ENCODE measurements at regions not wholly inside any gene's neighbourhood (a gene's known extent, or its start where the extent isn't known, plus 50 kb on each side); places are given as distances from the start of the nearest gene placed in this dataset.

- Histone ChIP-seq H3K9me3 (ENCODE audit: control insufficient read depth in 2 of 2, low read length in 2 of 2) (no peaks in the 10 kb centered on the region), H3K4me1 (ENCODE audit: control insufficient read depth, insufficient read depth, low read length) (no peaks in the 10 kb centered on the region), H3K36me3 (ENCODE audit: control insufficient read depth in 2 of 2, insufficient read depth in 2 of 2, low read length in 2 of 2) (no peaks in the 10 kb centered on the region), H3K9ac (ENCODE audit: low read length in 2 of 2) (no peak overlapping the region), H3K27me3 (ENCODE audit: control insufficient read depth in 1 of 2, insufficient read depth in 2 of 2, low read length in 2 of 2) (peaks cover 24 to 25% of the 10 kb centered on the region in 2 donors), H3K27ac (ENCODE audit: low read length) (no peak overlapping the region), H3K4me3 (ENCODE audit: low read length in 2 of 2) (no peak overlapping the region)
These were observed 265.4 kb upstream of the NFE2L3 start for GRCh38 chr7:25886387-25887240.

GRCh38 chr7:25887266-25887665, 264.7 kb upstream of the NFE2L3 start:
- Histone ChIP-seq H3K4me3 (ENCODE audit: low read length in 2 of 2) (no peak overlapping the region), H3K27ac (ENCODE audit: low read length) (no peak overlapping the region)

GRCh38 chr7:25887795-25888559, 264.0 kb upstream of the NFE2L3 start:
- no peak overlapping the region for H3K27ac ChIP-seq (ENCODE audit: low read length)
- peaks cover 14 to 16% of the 10 kb centered on the region in 2 donors for H3K27me3 ChIP-seq (ENCODE audit: control insufficient read depth in 1 of 2, insufficient read depth in 2 of 2, low read length in 2 of 2)

More at GRCh38 chr7:25887266-25887665, 264.7 kb upstream of the NFE2L3 start:
- H3K4me1 ChIP-seq (ENCODE audit: control insufficient read depth, insufficient read depth, low read length): no peaks in the 10 kb centered on the region
- H3K9ac ChIP-seq (ENCODE audit: low read length in 2 of 2): no peak overlapping the region
- peaks cover 19 to 20% of the 10 kb centered on the region in 2 donors for H3K27me3 ChIP-seq (ENCODE audit: control insufficient read depth in 1 of 2, insufficient read depth in 2 of 2, low read length in 2 of 2)
- no peaks in the 10 kb centered on the region for H3K36me3 ChIP-seq (ENCODE audit: control insufficient read depth in 2 of 2, insufficient read depth in 2 of 2, low read length in 2 of 2)
- no peaks in the 10 kb centered on the region for H3K9me3 ChIP-seq (ENCODE audit: control insufficient read depth in 2 of 2, low read length in 2 of 2)

GRCh38 chr7:25889765-25890164, 262.2 kb upstream of the NFE2L3 start:
- peaks cover 22 to 26% of the 10 kb centered on the region in 2 donors for H3K27me3 ChIP-seq (ENCODE audit: control insufficient read depth in 1 of 2, insufficient read depth in 2 of 2, low read length in 2 of 2)
- H3K36me3 ChIP-seq (ENCODE audit: control insufficient read depth in 2 of 2, insufficient read depth in 2 of 2, low read length in 2 of 2): no peaks in the 10 kb centered on the region
- no peak overlapping the region for H3K27ac ChIP-seq (ENCODE audit: low read length)
- H3K9ac ChIP-seq (ENCODE audit: low read length in 2 of 2): no peak overlapping the region
- H3K4me3 ChIP-seq (ENCODE audit: low read length in 2 of 2): no peak overlapping the region
- H3K4me1 ChIP-seq (ENCODE audit: control insufficient read depth, insufficient read depth, low read length): no peaks in the 10 kb centered on the region
- no peaks in the 10 kb centered on the region for H3K9me3 ChIP-seq (ENCODE audit: control insufficient read depth in 2 of 2, low read length in 2 of 2)

More at GRCh38 chr7:25887795-25888559, 264.0 kb upstream of the NFE2L3 start:
- Histone ChIP-seq H3K4me3 (ENCODE audit: low read length in 2 of 2) (no peak overlapping the region), H3K9ac (ENCODE audit: low read length in 2 of 2) (no peak overlapping the region), H3K9me3 (ENCODE audit: control insufficient read depth in 2 of 2, low read length in 2 of 2) (no peaks in the 10 kb centered on the region), H3K36me3 (ENCODE audit: control insufficient read depth in 2 of 2, insufficient read depth in 2 of 2, low read length in 2 of 2) (no peaks in the 10 kb centered on the region), H3K4me1 (ENCODE audit: control insufficient read depth, insufficient read depth, low read length) (no peaks in the 10 kb centered on the region)

- Histone ChIP-seq H3K9ac (ENCODE audit: low read length in 2 of 2) (no peak overlapping the region), H3K27ac (ENCODE audit: low read length) (no peak overlapping the region), H3K27me3 (ENCODE audit: control insufficient read depth in 1 of 2, insufficient read depth in 2 of 2, low read length in 2 of 2) (peaks cover 25 to 26% of the 10 kb centered on the region in 2 donors), H3K9me3 (ENCODE audit: control insufficient read depth in 2 of 2, low read length in 2 of 2) (no peaks in the 10 kb centered on the region), H3K4me1 (ENCODE audit: control insufficient read depth, insufficient read depth, low read length) (peaks cover 4% of the 10 kb centered on the region), H3K4me3 (ENCODE audit: low read length in 2 of 2) (no peak overlapping the region), H3K36me3 (ENCODE audit: control insufficient read depth in 2 of 2, insufficient read depth in 2 of 2, low read length in 2 of 2) (no peaks in the 10 kb centered on the region)
These were observed 260.4 kb upstream of the NFE2L3 start for GRCh38 chr7:25891591-25891990.

- H3K27me3 ChIP-seq (ENCODE audit: control insufficient read depth in 1 of 2, insufficient read depth in 2 of 2, low read length in 2 of 2): peaks cover 22 to 26% of the 10 kb centered on the region in 2 donors
- H3K9ac ChIP-seq (ENCODE audit: low read length in 2 of 2): peak overlapping the region in 1 of 2 donors; percentile 59
- H3K4me3 ChIP-seq (ENCODE audit: low read length in 2 of 2): peak overlapping the region; percentile 74 to 91
- no peaks in the 10 kb centered on the region for H3K9me3 ChIP-seq (ENCODE audit: control insufficient read depth in 2 of 2, low read length in 2 of 2)
- H3K27ac ChIP-seq (ENCODE audit: low read length): no peak overlapping the region
- no peaks in the 10 kb centered on the region for H3K36me3 ChIP-seq (ENCODE audit: control insufficient read depth in 2 of 2, insufficient read depth in 2 of 2, low read length in 2 of 2)
- peaks cover 4% of the 10 kb centered on the region for H3K4me1 ChIP-seq (ENCODE audit: control insufficient read depth, insufficient read depth, low read length)
These were observed 258.6 kb upstream of the NFE2L3 start for GRCh38 chr7:25893436-25893835.

- no peak overlapping the region for H3K27ac ChIP-seq (ENCODE audit: low read length)
- H3K9me3 ChIP-seq (ENCODE audit: control insufficient read depth in 2 of 2, low read length in 2 of 2): no peaks in the 10 kb centered on the region
- no peak overlapping the region for H3K4me3 ChIP-seq (ENCODE audit: low read length in 2 of 2)
- H3K9ac ChIP-seq (ENCODE audit: low read length in 2 of 2): no peak overlapping the region
- peaks cover 4% of the 10 kb centered on the region for H3K4me1 ChIP-seq (ENCODE audit: control insufficient read depth, insufficient read depth, low read length)
- H3K27me3 ChIP-seq (ENCODE audit: control insufficient read depth in 1 of 2, insufficient read depth in 2 of 2, low read length in 2 of 2): peaks cover 22 to 24% of the 10 kb centered on the region in 2 donors
- no peaks in the 10 kb centered on the region for H3K36me3 ChIP-seq (ENCODE audit: control insufficient read depth in 2 of 2, insufficient read depth in 2 of 2, low read length in 2 of 2)
These were observed 257.7 kb upstream of the NFE2L3 start for GRCh38 chr7:25894002-25894901.

- H3K9ac ChIP-seq (ENCODE audit: low read length in 2 of 2): no peak overlapping the region
- H3K9me3 ChIP-seq (ENCODE audit: control insufficient read depth in 2 of 2, low read length in 2 of 2): no peaks in the 10 kb centered on the region
- H3K27me3 ChIP-seq (ENCODE audit: control insufficient read depth in 1 of 2, insufficient read depth in 2 of 2, low read length in 2 of 2): peaks cover 22 to 28% of the 10 kb centered on the region in 2 donors
- peaks cover 4% of the 10 kb centered on the region for H3K4me1 ChIP-seq (ENCODE audit: control insufficient read depth, insufficient read depth, low read length)
- no peak overlapping the region for H3K27ac ChIP-seq (ENCODE audit: low read length)
- no peaks in the 10 kb centered on the region for H3K36me3 ChIP-seq (ENCODE audit: control insufficient read depth in 2 of 2, insufficient read depth in 2 of 2, low read length in 2 of 2)
- H3K4me3 ChIP-seq (ENCODE audit: low read length in 2 of 2): peak overlapping the region; percentile 44 to 54
These were observed 256.9 kb upstream of the NFE2L3 start for GRCh38 chr7:25894902-25895791.

- no peak overlapping the region for H3K27ac ChIP-seq (ENCODE audit: low read length)
- H3K4me3 ChIP-seq (ENCODE audit: low read length in 2 of 2): peak overlapping the region; percentile 44 to 54
- peaks cover 22 to 28% of the 10 kb centered on the region in 2 donors for H3K27me3 ChIP-seq (ENCODE audit: control insufficient read depth in 1 of 2, insufficient read depth in 2 of 2, low read length in 2 of 2)
- H3K9me3 ChIP-seq (ENCODE audit: control insufficient read depth in 2 of 2, low read length in 2 of 2): no peaks in the 10 kb centered on the region
- H3K36me3 ChIP-seq (ENCODE audit: control insufficient read depth in 2 of 2, insufficient read depth in 2 of 2, low read length in 2 of 2): no peaks in the 10 kb centered on the region
- peaks cover 4% of the 10 kb centered on the region for H3K4me1 ChIP-seq (ENCODE audit: control insufficient read depth, insufficient read depth, low read length)
- H3K9ac ChIP-seq (ENCODE audit: low read length in 2 of 2): no peak overlapping the region
These were observed 256.2 kb upstream of the NFE2L3 start for GRCh38 chr7:25895792-25896171.

All from stomach smooth muscle (tissue), 2 donors.